ENCODE measurements at regions not wholly inside any gene's neighbourhood (a gene's known extent, or its start where the extent isn't known, plus 50 kb on each side); places are given as distances from the start of the nearest gene placed in this dataset.
A peak's percentile ranks its signal among the peaks of the same experiment; 100 is the strongest.

DNA sequence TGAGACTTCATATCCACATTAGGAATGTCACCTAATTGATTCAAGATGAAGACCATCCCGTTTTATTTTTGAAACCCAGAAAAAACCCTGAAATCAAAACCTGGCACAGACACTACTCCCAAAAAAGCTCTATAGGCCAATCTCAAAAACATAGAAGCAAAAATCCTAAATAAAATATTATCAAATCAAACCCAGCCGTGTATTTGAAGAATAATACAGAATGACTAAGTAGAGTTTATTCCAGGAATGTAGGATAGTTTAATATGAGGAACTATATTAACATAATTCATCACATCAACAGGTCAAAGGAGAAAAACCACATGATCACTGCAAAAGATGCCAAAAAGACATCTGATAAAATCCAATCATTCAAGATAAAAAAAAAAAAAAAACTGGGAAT is 167.1 kb downstream of the ACTL7B start:
- TF ChIP-seq EZH2 (IDR thresholded peaks at IDR 0.05; ENCODE audit: insufficient read depth, low read length) = no peak
- TF ChIP-seq, protein P1, sequence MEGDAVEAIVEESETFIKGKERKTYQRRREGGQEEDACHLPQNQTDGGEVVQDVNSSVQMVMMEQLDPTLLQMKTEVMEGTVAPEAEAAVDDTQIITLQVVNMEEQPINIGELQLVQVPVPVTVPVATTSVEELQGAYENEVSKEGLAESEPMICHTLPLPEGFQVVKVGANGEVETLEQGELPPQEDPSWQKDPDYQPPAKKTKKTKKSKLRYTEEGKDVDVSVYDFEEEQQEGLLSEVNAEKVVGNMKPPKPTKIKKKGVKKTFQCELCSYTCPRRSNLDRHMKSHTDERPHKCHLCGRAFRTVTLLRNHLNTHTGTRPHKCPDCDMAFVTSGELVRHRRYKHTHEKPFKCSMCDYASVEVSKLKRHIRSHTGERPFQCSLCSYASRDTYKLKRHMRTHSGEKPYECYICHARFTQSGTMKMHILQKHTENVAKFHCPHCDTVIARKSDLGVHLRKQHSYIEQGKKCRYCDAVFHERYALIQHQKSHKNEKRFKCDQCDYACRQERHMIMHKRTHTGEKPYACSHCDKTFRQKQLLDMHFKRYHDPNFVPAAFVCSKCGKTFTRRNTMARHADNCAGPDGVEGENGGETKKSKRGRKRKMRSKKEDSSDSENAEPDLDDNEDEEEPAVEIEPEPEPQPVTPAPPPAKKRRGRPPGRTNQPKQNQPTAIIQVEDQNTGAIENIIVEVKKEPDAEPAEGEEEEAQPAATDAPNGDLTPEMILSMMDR (IDR thresholded peaks at IDR 0.05; ENCODE audit: insufficient read depth, low read depth, low read length) = no peak
- Histone ChIP-seq H3K9me3 (ENCODE audit: insufficient read depth, low read depth, low read length) (peaks cover 8% of the 10 kb centered on the region), H4K20me1 (ENCODE audit: insufficient read depth, low read length) (no peaks in the 10 kb centered on the region), H3K9ac (ENCODE audit: low read length) (no peak overlapping the region), H3K4me1 (ENCODE audit: insufficient read depth, low read length) (peaks cover 5% of the 10 kb centered on the region), H3K4me2 (ENCODE audit: low read length) (no peak overlapping the region), H3K27me3 (ENCODE audit: insufficient read depth, low read length) (no peaks in the 10 kb centered on the region), H3K79me2 (ENCODE audit: insufficient read depth, low read length) (no peaks in the 10 kb centered on the region), H2AFZ (ENCODE audit: low read depth, low read length) (no peak overlapping the region), H3K27ac (ENCODE audit: low read depth, low read length) (no peak overlapping the region), H3K4me3 (ENCODE audit: insufficient read depth, low read depth, low read length) (no peak overlapping the region), H3K36me3 (ENCODE audit: insufficient read depth, low read length) (no peaks in the 10 kb centered on the region)
- Mint-ChIP-seq H3K27ac (ENCODE audit: unreplicated experiment) (no peak overlapping the region), H3K4me3 (ENCODE audit: unreplicated experiment) (no peak overlapping the region), H3K27me3 (ENCODE audit: low read depth, unreplicated experiment) (peaks cover 4% of the 10 kb centered on the region), H3K9me3 (ENCODE audit: unreplicated experiment) (peaks cover 14% of the 10 kb centered on the region), H3K4me1 (ENCODE audit: low read depth, unreplicated experiment) (peaks cover 7% of the 10 kb centered on the region), H3K36me3 (ENCODE audit: low read depth, unreplicated experiment) (no peaks in the 10 kb centered on the region)
- FAIRE-seq = no peak
- DNase-seq (ENCODE audit: low read depth) = no peak

DNA sequence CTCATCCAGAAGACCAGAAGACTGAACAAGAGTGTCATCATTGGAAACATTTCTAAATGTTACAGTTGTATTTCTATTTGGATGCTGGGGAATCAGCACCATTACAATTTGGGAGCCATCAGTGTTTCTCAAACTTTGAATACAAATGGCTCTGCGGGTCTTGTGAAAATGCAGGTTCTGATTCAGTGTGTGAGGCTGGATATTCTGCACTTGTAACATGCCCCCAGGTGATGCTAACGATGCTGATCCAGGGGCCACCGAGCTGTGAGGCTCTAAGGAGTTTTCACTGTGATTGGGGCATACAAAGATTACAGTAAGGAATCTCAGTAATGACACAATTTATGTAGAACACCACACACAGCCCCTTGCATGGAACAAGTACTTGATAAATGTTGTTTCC is 167.7 kb downstream of the ACTL7B start:
- Mint-ChIP-seq H3K27ac (ENCODE audit: unreplicated experiment) (peak overlapping the region; percentile 87), H3K4me1 (ENCODE audit: low read depth, unreplicated experiment) (peaks cover 7% of the 10 kb centered on the region), H3K36me3 (ENCODE audit: low read depth, unreplicated experiment) (no peaks in the 10 kb centered on the region), H3K9me3 (ENCODE audit: unreplicated experiment) (peaks cover 8% of the 10 kb centered on the region), H3K4me3 (ENCODE audit: unreplicated experiment) (no peak overlapping the region), H3K27me3 (ENCODE audit: low read depth, unreplicated experiment) (no peaks in the 10 kb centered on the region)
- peaks cover 8% of the 10 kb centered on the region for H3K9me3 ChIP-seq (ENCODE audit: insufficient read depth, low read depth, low read length)
- TF ChIP-seq, protein P1 (IDR thresholded peaks at IDR 0.05; ENCODE audit: insufficient read depth, low read depth, low read length) = no peak
- no peak for TF ChIP-seq EZH2 (IDR thresholded peaks at IDR 0.05; ENCODE audit: insufficient read depth, low read length)
- DNase-seq (ENCODE audit: low read depth) (no peak), FAIRE-seq (peak; percentile 47)
- no peaks in the 10 kb centered on the region for H3K79me2 ChIP-seq (ENCODE audit: insufficient read depth, low read length)
- no peak overlapping the region for H2AFZ ChIP-seq (ENCODE audit: low read depth, low read length)
- H3K36me3 ChIP-seq (ENCODE audit: insufficient read depth, low read length) = no peaks in the 10 kb centered on the region
- no peaks in the 10 kb centered on the region for H3K27me3 ChIP-seq (ENCODE audit: insufficient read depth, low read length)
- no peak overlapping the region for H3K4me2 ChIP-seq (ENCODE audit: low read length)
- peaks cover 5% of the 10 kb centered on the region for H3K4me1 ChIP-seq (ENCODE audit: insufficient read depth, low read length)
- no peak overlapping the region for H3K4me3 ChIP-seq (ENCODE audit: insufficient read depth, low read depth, low read length)
- no peak overlapping the region for H3K9ac ChIP-seq (ENCODE audit: low read length)
- no peaks in the 10 kb centered on the region for H4K20me1 ChIP-seq (ENCODE audit: insufficient read depth, low read length)
- H3K27ac ChIP-seq (ENCODE audit: low read depth, low read length) = peak overlapping the region; percentile 36

DNA sequence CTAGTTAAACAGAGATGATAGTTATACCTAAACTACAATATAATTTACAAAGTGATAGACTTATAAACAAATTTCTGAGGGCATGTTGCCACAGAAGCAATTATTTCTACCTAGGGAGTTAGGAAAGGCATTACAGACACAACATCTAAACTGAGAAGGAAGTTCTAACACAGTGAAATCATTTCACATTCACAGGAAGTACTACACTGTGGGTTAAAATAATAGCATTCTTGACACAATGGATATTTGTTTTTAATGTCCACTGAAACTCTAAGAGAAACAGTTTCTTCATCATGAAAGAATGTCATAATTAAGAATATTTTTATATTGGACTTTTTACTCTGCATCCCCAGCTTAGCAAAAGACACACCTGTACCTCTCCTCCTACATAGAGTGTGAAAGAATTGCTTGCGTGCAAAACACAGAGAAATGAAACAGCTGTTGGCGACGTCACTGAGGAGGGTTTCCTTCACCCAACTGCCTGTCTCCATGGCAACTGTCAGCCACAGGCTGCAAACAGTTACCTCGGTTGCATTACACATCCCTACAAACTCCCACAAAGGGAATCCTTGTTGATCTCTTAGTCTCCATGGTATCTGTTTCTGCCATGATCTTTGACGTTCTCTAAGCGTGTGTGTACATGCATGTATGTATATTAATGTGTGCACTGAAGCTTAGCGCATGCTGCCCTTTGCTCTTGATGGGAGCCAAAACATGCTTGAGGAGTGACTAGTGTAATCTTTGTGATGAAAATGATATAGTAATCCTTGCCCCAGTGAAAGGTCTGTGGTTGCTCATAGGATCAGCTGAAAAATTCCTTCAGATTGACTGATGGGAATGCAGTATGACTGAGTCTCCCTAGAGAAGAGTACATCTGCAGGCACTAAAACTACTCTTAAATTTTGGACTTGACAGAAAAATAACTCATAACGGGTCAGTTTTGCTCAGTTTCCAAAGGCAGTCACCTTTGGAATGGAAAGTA is 168.5 kb downstream of the ACTL7B start:
- TF ChIP-seq, protein P1 (IDR thresholded peaks at IDR 0.05; ENCODE audit: insufficient read depth, low read depth, low read length) = no peak
- TF ChIP-seq EZH2 (IDR thresholded peaks at IDR 0.05; ENCODE audit: insufficient read depth, low read length) = no peak
- Histone ChIP-seq H3K9ac (ENCODE audit: low read length) (no peak overlapping the region), H3K9me3 (ENCODE audit: insufficient read depth, low read depth, low read length) (peaks cover 8% of the 10 kb centered on the region), H3K27me3 (ENCODE audit: insufficient read depth, low read length) (no peaks in the 10 kb centered on the region), H3K79me2 (ENCODE audit: insufficient read depth, low read length) (no peaks in the 10 kb centered on the region), H3K4me1 (ENCODE audit: insufficient read depth, low read length) (peaks cover 5% of the 10 kb centered on the region), H3K36me3 (ENCODE audit: insufficient read depth, low read length) (no peaks in the 10 kb centered on the region), H3K4me3 (ENCODE audit: insufficient read depth, low read depth, low read length) (no peak overlapping the region), H4K20me1 (ENCODE audit: insufficient read depth, low read length) (no peaks in the 10 kb centered on the region), H3K4me2 (ENCODE audit: low read length) (no peak overlapping the region), H2AFZ (ENCODE audit: low read depth, low read length) (no peak overlapping the region), H3K27ac (ENCODE audit: low read depth, low read length) (peak overlapping the region; percentile 36)
- Mint-ChIP-seq H3K27ac (ENCODE audit: unreplicated experiment) (peak overlapping the region; percentile 87), H3K36me3 (ENCODE audit: low read depth, unreplicated experiment) (no peaks in the 10 kb centered on the region), H3K4me1 (ENCODE audit: low read depth, unreplicated experiment) (peaks cover 7% of the 10 kb centered on the region), H3K9me3 (ENCODE audit: unreplicated experiment) (peaks cover 8% of the 10 kb centered on the region), H3K4me3 (ENCODE audit: unreplicated experiment) (no peak overlapping the region), H3K27me3 (ENCODE audit: low read depth, unreplicated experiment) (no peaks in the 10 kb centered on the region)
- peak; percentile 17 for DNase-seq (ENCODE audit: low read depth)
- FAIRE-seq = no peak

Measured in astrocyte (in vitro differentiated cells and primary cell).